ENCODE measurements at regions not wholly inside any gene's neighbourhood (a gene's known extent, or its start where the extent isn't known, plus 50 kb on each side); places are given as distances from the start of the nearest gene placed in this dataset.

GRCh38 chr10:21170216-21170615 lies 273.1 kb upstream of the NEBL start:
- TF ChIP-seq POLR2AphosphoS5 (IDR thresholded peaks at IDR 0.05; ENCODE audit: low read depth, low read length) (no peak), REST (IDR thresholded peaks at IDR 0.05; ENCODE audit: insufficient read depth in 1 of 2, low read depth in 2 of 2, low read length in 2 of 2) (no peak)

Measured in PFSK-1 (cell line).